ENCODE measurements at regions not wholly inside any gene's neighbourhood (a gene's known extent, or its start where the extent isn't known, plus 50 kb on each side); places are given as distances from the start of the nearest gene placed in this dataset.
A peak's percentile ranks its signal among the peaks of the same experiment; 100 is the strongest.

DNA sequence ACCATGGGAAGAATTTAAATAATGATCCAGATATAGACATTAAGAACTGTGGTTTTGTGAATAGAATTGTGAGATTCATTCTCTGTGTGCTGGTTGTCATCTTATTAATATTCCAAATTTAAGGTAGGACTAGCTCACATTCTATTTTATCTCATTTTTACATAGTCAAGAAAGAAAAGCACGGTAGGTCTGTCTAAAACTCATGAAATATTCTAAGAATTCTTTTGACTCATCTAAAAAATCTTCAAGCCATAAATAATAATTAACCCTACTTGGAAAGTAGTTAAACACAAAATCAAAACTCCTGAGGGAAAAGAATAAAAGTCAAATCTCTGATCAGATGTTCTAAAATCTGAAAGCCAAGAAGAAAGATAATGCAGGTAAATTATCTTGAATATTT, 388.8 kb upstream of the CHAC2 start:
- H3K4me1 ChIP-seq: no peaks in the 10 kb centered on the region
- in situ Hi-C loops (cut with MboI; ENCODE audit: low pct_ligation_motif_present in 1 of 4, low pct_unique_long_range_greater_than_20kb in 1 of 4, low sequenced_read_pairs in 3 of 4) (no loop called here), intact Hi-C loops (cut with DNase I; ENCODE audit: low total_unique reads) (no loop called here)
- no peak for DNase-seq
- no peak overlapping the region for H3K27ac ChIP-seq
- no peaks in the 10 kb centered on the region for H3K27me3 ChIP-seq
- 53 to 72% methylated on average over 1 of the region's 1 CpG for WGBS, 2 donors (ENCODE audit: low coverage in 1 of 2)
- H3K36me3 ChIP-seq: no peaks in the 10 kb centered on the region
- H3K4me3 ChIP-seq: no peak overlapping the region
- peaks cover 0 to 3% of the 10 kb centered on the region in 2 donors for H3K9me3 ChIP-seq
- TF ChIP-seq EP300 (IDR thresholded peaks at IDR 0.05; ENCODE audit: low read depth) (no peak), POLR2AphosphoS5 (IDR thresholded peaks at IDR 0.05) (no peak), POLR2A (IDR thresholded peaks at IDR 0.05) (no peak)

DNA sequence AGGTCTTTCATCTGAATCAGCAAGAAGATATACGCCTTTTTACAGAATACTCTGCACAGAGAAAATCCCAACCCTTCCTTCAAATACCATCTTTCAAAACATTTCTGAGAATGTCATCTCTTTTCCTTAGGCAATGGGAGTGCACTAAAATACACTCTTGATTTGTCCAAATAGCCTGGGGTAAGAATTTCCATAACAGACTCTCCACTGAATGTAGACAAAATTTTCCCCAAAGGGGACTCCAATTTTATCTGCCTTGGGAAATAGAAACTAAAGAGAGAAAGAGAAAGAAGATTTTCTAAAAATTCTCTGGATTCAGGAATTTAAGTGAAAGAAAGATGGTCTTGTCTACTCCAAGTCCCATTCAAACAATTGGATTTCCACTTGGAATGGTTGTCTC, 394.5 kb upstream of the CHAC2 start:
- 86 to 92% methylated on average over 1 of the region's 1 CpG for WGBS, 2 donors (ENCODE audit: low coverage in 1 of 2)

DNA sequence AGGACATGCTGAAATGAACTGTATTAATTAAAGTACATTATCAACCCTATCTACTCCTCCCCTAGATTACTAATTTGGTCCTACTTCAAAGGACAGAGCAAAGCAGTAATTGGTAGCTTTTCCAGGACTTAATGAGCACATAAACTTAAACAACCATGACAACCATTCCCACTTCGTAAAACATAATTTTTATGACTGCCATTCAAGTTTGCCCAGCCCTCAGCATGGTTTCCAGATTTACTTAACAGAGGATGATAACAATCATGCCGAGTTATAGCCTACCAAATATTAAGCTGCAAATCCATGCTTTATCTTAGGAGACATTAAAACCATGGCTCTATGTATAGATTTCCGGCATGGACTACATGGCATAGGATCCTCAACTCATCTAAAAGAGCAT, 401.1 kb upstream of the CHAC2 start:
- intact Hi-C loops (cut with DNase I; ENCODE audit: low total_unique reads): no loop called here
- H3K9me3 ChIP-seq: no peaks in the 10 kb centered on the region
- no peak for DNase-seq
- H3K36me3 ChIP-seq: no peaks in the 10 kb centered on the region
- in situ Hi-C loops (cut with MboI; ENCODE audit: low pct_ligation_motif_present in 1 of 4, low pct_unique_long_range_greater_than_20kb in 1 of 4, low sequenced_read_pairs in 3 of 4): no loop called here
- H3K27me3 ChIP-seq: no peaks in the 10 kb centered on the region
- peak overlapping the region in 2 of 4 donors; percentile 11 to 12 for H3K27ac ChIP-seq
- no peak overlapping the region for H3K4me3 ChIP-seq
- H3K4me1 ChIP-seq: peaks cover 0 to 17% (median 0%) of the 10 kb centered on the region in 4 donors
- WGBS, 2 donors (ENCODE audit: low coverage in 1 of 2): 42% methylated on average over 3 of the region's 3 CpGs; no CpG with 5 or more reads in 1 of the 2 donors
- TF ChIP-seq POLR2A (IDR thresholded peaks at IDR 0.05) (no peak), EP300 (IDR thresholded peaks at IDR 0.05; ENCODE audit: low read depth) (no peak), POLR2AphosphoS5 (IDR thresholded peaks at IDR 0.05) (no peak)
- TF ChIP-seq, protein P1, sequence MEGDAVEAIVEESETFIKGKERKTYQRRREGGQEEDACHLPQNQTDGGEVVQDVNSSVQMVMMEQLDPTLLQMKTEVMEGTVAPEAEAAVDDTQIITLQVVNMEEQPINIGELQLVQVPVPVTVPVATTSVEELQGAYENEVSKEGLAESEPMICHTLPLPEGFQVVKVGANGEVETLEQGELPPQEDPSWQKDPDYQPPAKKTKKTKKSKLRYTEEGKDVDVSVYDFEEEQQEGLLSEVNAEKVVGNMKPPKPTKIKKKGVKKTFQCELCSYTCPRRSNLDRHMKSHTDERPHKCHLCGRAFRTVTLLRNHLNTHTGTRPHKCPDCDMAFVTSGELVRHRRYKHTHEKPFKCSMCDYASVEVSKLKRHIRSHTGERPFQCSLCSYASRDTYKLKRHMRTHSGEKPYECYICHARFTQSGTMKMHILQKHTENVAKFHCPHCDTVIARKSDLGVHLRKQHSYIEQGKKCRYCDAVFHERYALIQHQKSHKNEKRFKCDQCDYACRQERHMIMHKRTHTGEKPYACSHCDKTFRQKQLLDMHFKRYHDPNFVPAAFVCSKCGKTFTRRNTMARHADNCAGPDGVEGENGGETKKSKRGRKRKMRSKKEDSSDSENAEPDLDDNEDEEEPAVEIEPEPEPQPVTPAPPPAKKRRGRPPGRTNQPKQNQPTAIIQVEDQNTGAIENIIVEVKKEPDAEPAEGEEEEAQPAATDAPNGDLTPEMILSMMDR (IDR thresholded peaks at IDR 0.05): no peak

More for the DNA sequence above, 394.5 kb upstream of the CHAC2 start:
- TF ChIP-seq POLR2A (IDR thresholded peaks at IDR 0.05) (no peak), POLR2AphosphoS5 (IDR thresholded peaks at IDR 0.05) (no peak), EP300 (IDR thresholded peaks at IDR 0.05; ENCODE audit: low read depth) (no peak)
- TF ChIP-seq, protein P1 (IDR thresholded peaks at IDR 0.05): no peak
- Histone ChIP-seq H3K36me3 (no peaks in the 10 kb centered on the region), H3K9me3 (peaks cover 0 to 3% of the 10 kb centered on the region in 2 donors), H3K27me3 (no peaks in the 10 kb centered on the region), H3K4me3 (no peak overlapping the region), H3K27ac (no peak overlapping the region), H3K4me1 (no peaks in the 10 kb centered on the region)
- DNase-seq: no peak
- in situ Hi-C loops (cut with MboI; ENCODE audit: low pct_ligation_motif_present in 1 of 4, low pct_unique_long_range_greater_than_20kb in 1 of 4, low sequenced_read_pairs in 3 of 4): no loop called here
- intact Hi-C loops (cut with DNase I; ENCODE audit: low total_unique reads): no loop called here

DNA sequence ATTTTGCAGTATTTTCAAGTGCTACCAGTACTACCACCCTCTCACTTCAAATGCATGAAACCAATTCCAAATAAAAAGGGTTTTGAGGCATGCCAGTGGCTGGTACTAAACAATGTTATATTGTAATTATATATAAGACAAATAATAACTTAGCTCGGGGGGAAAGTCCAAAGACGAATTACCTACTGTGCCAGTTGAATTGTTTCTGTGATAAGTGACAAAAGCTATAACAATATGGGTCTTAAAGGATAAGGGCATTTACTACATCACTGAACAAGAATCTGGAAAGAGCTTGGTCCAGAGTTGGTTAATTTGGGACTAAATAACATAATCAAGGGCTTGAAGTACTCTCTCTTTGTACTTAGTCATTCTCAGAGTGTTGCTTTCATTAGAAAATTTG, 404.7 kb upstream of the CHAC2 start:
- Histone ChIP-seq H3K27ac (peak overlapping the region in 2 of 4 donors; percentile 2 to 38), H3K4me1 (peaks cover 0 to 28% (median 6%) of the 10 kb centered on the region in 4 donors), H3K9me3 (peaks cover 10% of the 10 kb centered on the region in 2 donors), H3K36me3 (no peaks in the 10 kb centered on the region), H3K4me3 (no peak overlapping the region), H3K27me3 (no peaks in the 10 kb centered on the region)
- no peak for TF ChIP-seq POLR2A (IDR thresholded peaks at IDR 0.05)
- TF ChIP-seq EP300 (IDR thresholded peaks at IDR 0.05; ENCODE audit: low read depth): no peak
- no peak for TF ChIP-seq POLR2AphosphoS5 (IDR thresholded peaks at IDR 0.05)
- intact Hi-C loops (cut with DNase I; ENCODE audit: low total_unique reads) (no loop called here), in situ Hi-C loops (cut with MboI; ENCODE audit: low pct_ligation_motif_present in 1 of 4, low pct_unique_long_range_greater_than_20kb in 1 of 4, low sequenced_read_pairs in 3 of 4) (no loop called here)
- WGBS, 2 donors (ENCODE audit: low coverage in 1 of 2): 42 to 57% methylated on average over 2 of the region's 2 CpGs
- no peak for DNase-seq

DNA sequence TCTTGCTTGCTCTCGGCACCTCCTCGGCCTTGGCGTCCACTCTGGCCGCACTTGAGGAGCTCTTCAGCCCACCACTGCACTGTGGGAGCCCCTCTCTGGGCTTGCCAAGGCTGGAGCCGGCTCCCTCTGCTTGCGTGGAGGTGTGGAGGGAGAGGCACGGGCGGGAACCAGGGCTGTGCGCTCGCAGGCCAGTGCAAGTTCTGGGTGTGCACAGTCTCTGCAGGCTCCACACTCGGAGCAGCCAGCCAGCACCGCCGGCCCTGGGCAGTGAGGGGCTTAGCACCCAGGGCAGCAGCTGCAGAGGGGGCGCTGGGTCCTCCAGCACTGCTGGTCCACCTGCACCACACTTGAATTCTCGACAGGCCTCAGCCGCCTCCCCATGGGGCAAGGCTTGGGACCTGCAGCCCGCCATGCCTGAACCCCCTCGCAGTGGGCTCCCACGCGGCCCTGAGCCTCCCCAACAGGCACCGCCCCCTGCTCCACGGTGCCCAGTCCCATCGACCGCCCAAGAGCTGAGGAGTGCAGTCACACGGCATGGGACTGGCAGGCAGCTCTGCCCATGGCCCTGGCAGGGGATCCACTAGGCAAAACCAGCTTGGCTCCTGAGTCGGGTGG, 411.2 kb upstream of the CHAC2 start:
- 91 to 100% methylated on average over 1 to 26 of the region's 26 CpGs for WGBS, 2 donors (ENCODE audit: low coverage in 1 of 2)
- no peak overlapping the region for H3K27ac ChIP-seq
- in situ Hi-C loops (cut with MboI; ENCODE audit: low pct_ligation_motif_present in 1 of 4, low pct_unique_long_range_greater_than_20kb in 1 of 4, low sequenced_read_pairs in 3 of 4): no loop called here
- intact Hi-C loops (cut with DNase I; ENCODE audit: low total_unique reads): no loop called here
- no peaks in the 10 kb centered on the region for H3K36me3 ChIP-seq
- TF ChIP-seq POLR2AphosphoS5 (IDR thresholded peaks at IDR 0.05) (no peak), POLR2A (IDR thresholded peaks at IDR 0.05) (no peak), EP300 (IDR thresholded peaks at IDR 0.05; ENCODE audit: low read depth) (no peak)
- TF ChIP-seq, protein P1 (IDR thresholded peaks at IDR 0.05): no peak
- H3K27me3 ChIP-seq: no peaks in the 10 kb centered on the region
- H3K9me3 ChIP-seq: peaks cover 13 to 16% of the 10 kb centered on the region in 2 donors
- H3K4me3 ChIP-seq: no peak overlapping the region
- peaks cover 0 to 15% (median 8%) of the 10 kb centered on the region in 4 donors for H3K4me1 ChIP-seq
- DNase-seq: no peak

Data from transverse colon (tissue), 4 donors.